ENCODE measurements at regions not wholly inside any gene's neighbourhood (a gene's known extent, or its start where the extent isn't known, plus 50 kb on each side); places are given as distances from the start of the nearest gene placed in this dataset.

- TF ChIP-seq CTCF (IDR thresholded peaks at IDR 0.05) (no peak), POLR2A (IDR thresholded peaks at IDR 0.05; ENCODE audit: low read depth) (no peak), POLR2AphosphoS5 (IDR thresholded peaks at IDR 0.05) (no peak)
These were observed 76.7 kb upstream of the ADAMTS9 start for GRCh38 chr3:64764386-64764929.
